Esophagus muscularis mucosa (tissue), 3 donors: ENCODE measurements at regions not wholly inside any gene's neighbourhood (a gene's known extent, or its start where the extent isn't known, plus 50 kb on each side); places are given as distances from the start of the nearest gene placed in this dataset.
"Not testable (repeated sequence)": the region's sequence is repeated elsewhere in the genome, so short reads cannot be mapped to it uniquely, and the experiment has no call there.

Experiments
- POLR2A ChIP-seq: fragments of 450-650 bp; IDR thresholded peaks from one replicate; pipeline ENCODE4 v1.6.1; 2017; ENCODE audit warnings: antibody characterized with exemption, moderate library complexity, mild to moderate bottlenecking, low read depth
- TF ChIP-seq, protein P1 (sequence below), 3 experiments: fragments of 200-600 bp in 2 of 3; fragments of 450-650 bp in 1 of 3; sonication (generic) in 2 of 3; IDR thresholded peaks; one replicate each; pipeline ENCODE4 v1.5.1; 2017 to 2019; ENCODE audit warnings: antibody characterized with exemption in 3 of 3, mild to moderate bottlenecking in 2 of 3, moderate library complexity in 1 of 3

DNA sequence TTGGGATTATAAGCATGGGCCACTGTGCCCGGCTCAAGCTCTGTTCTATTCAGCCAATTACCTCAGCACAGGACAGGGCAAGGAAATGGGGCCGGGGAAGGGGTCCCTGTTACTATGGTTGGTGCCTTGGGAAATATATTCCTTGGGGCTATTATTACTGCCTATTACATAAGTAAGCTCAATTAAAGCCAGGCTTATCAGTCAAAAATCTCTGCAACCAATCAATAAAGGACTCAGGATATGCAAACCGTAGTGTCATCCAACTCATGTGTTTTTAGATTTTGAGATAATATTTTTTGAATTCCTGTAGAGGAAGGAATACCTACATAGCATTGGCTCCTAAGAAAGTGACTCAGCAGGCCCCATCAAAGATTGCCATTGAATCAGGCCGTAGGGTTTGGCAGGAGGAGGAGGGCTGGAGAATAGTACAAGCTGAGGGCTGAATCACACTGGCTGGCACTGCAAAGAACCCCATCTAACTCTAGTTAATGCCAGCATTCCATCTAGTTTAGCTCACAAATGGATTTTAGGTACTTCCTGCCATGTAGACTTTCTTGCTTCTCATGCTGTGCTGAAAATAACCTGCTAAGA, 50.5 kb upstream of the LANCL3 start:
- not testable (repeated sequence) for TF ChIP-seq POLR2A
- TF ChIP-seq, protein P1, sequence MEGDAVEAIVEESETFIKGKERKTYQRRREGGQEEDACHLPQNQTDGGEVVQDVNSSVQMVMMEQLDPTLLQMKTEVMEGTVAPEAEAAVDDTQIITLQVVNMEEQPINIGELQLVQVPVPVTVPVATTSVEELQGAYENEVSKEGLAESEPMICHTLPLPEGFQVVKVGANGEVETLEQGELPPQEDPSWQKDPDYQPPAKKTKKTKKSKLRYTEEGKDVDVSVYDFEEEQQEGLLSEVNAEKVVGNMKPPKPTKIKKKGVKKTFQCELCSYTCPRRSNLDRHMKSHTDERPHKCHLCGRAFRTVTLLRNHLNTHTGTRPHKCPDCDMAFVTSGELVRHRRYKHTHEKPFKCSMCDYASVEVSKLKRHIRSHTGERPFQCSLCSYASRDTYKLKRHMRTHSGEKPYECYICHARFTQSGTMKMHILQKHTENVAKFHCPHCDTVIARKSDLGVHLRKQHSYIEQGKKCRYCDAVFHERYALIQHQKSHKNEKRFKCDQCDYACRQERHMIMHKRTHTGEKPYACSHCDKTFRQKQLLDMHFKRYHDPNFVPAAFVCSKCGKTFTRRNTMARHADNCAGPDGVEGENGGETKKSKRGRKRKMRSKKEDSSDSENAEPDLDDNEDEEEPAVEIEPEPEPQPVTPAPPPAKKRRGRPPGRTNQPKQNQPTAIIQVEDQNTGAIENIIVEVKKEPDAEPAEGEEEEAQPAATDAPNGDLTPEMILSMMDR (IDR thresholded peaks at IDR 0.05) = not testable (repeated sequence)
